Ishikawa (cell line): ENCODE measurements at regions not wholly inside any gene's neighbourhood (a gene's known extent, or its start where the extent isn't known, plus 50 kb on each side); places are given as distances from the start of the nearest gene placed in this dataset.

ENCODE experiments used
- CEBPB ChIP-seq: IDR thresholded peaks from 2 replicates; pipeline ENCODE4 v1.6.1; 2012
- CREB1 ChIP-seq: IDR thresholded peaks from 2 replicates; pipeline ENCODE4 v1.6.1; 2012; ENCODE audit warnings: low read depth
- EGR1 ChIP-seq: IDR thresholded peaks from 2 replicates; pipeline ENCODE4 v1.6.1; 2012
- EP300 ChIP-seq: IDR thresholded peaks from 2 replicates; pipeline ENCODE4 v1.6.1; 2012; ENCODE audit warnings: borderline replicate concordance
- FOXM1 ChIP-seq: IDR thresholded peaks from 2 replicates; pipeline ENCODE4 v1.6.1; 2012; ENCODE audit warnings: low read depth, borderline replicate concordance
- MAX ChIP-seq: IDR thresholded peaks from 2 replicates; pipeline ENCODE4 v1.6.1; 2012
- NFIC ChIP-seq: IDR thresholded peaks from 2 replicates; pipeline ENCODE4 v1.6.1; 2012
- RAD21 ChIP-seq: IDR thresholded peaks from 2 replicates; pipeline ENCODE4 v1.6.1; 2012; ENCODE audit warnings: low read depth
- REST ChIP-seq: IDR thresholded peaks from 2 replicates; pipeline ENCODE4 v1.6.1; 2012; ENCODE audit warnings: low read depth, mild to moderate bottlenecking
- TAF1 ChIP-seq: IDR thresholded peaks from 2 replicates; pipeline ENCODE4 v1.6.1; 2012; ENCODE audit warnings: low read depth, mild to moderate bottlenecking
- TCF12 ChIP-seq: IDR thresholded peaks from 2 replicates; pipeline ENCODE4 v1.6.1; 2012; ENCODE audit warnings: low read depth
- TEAD4 ChIP-seq: IDR thresholded peaks from 2 replicates; pipeline ENCODE4 v1.6.1; 2012
- USF1 ChIP-seq: IDR thresholded peaks from 2 replicates; pipeline ENCODE4 v1.6.1; 2012
- YY1 ChIP-seq: IDR thresholded peaks from 2 replicates; pipeline ENCODE4 v1.6.1; 2012; ENCODE audit warnings: low read depth
- ZBTB7A ChIP-seq: IDR thresholded peaks from 2 replicates; pipeline ENCODE4 v1.6.1; 2012; ENCODE audit warnings: low read depth

- TF ChIP-seq TCF12 (no peak), REST (no peak), EP300 (no peak), NFIC (no peak), CREB1 (no peak), TEAD4 (no peak), MAX (no peak), FOXM1 (no peak), YY1 (no peak), EGR1 (no peak), TAF1 (no peak), USF1 (no peak), RAD21 (no peak)
Observed at GRCh38 chr16:80910434-80910833, 96.3 kb downstream of the CMC2 start.

GRCh38 chr16:80909720-80910119, 97.0 kb downstream of the CMC2 start:
- TF ChIP-seq TEAD4 (no peak), REST (no peak), TCF12 (no peak), EP300 (no peak), NFIC (no peak), EGR1 (no peak), USF1 (no peak), CEBPB (no peak), MAX (no peak), CREB1 (no peak), FOXM1 (no peak)

- no peak for TF ChIP-seq YY1
- no peak for TF ChIP-seq REST
- TF ChIP-seq FOXM1: no peak
- TF ChIP-seq TCF12: no peak
- no peak for TF ChIP-seq RAD21
- TF ChIP-seq CEBPB: no peak
- TF ChIP-seq USF1: no peak
- TF ChIP-seq ZBTB7A: no peak
- TF ChIP-seq EGR1: no peak
- TF ChIP-seq CREB1: no peak
- TF ChIP-seq EP300: no peak
- no peak for TF ChIP-seq NFIC
- TF ChIP-seq MAX: no peak
- no peak for TF ChIP-seq TEAD4
- TF ChIP-seq TAF1: no peak
Observed at GRCh38 chr16:80903616-80904015, 99.2 kb upstream of the CDYL2 start.
